Erythroblast (primary cell): ENCODE measurements at regions not wholly inside any gene's neighbourhood (a gene's known extent, or its start where the extent isn't known, plus 50 kb on each side); places are given as distances from the start of the nearest gene placed in this dataset.

Source experiments
- GATA1 ChIP-seq: IDR thresholded peaks from 2 replicates; pipeline ENCODE4 v1.6.1; 2011; ENCODE audit warnings: low read depth, mild to moderate bottlenecking, control low read depth, low read length, moderate library complexity
- POLR2A ChIP-seq: IDR thresholded peaks from 2 replicates; pipeline ENCODE4 v1.6.1; 2011; ENCODE audit warnings: mild to moderate bottlenecking, low read length

GRCh38 chr15:95840004-95840403, 490.5 kb upstream of the NR2F2 start:
- no peak for TF ChIP-seq POLR2A
- no peak for TF ChIP-seq GATA1
